MCF 10A (cell line): ENCODE measurements at regions not wholly inside any gene's neighbourhood (a gene's known extent, or its start where the extent isn't known, plus 50 kb on each side); places are given as distances from the start of the nearest gene placed in this dataset.

Source experiments
- BruUV-seq: library from RNA; stranded (reverse); fragments of 400-500 nt; replicated peaks from 2 replicates; lab custom pipeline; 2021; lab: Mats Ljungman, UMichigan
- CTCF ChIA-PET: fragments of 300-600 bp; sonication (Branson Sonifier 250); formaldehyde crosslinking; extraction: SDS; loops from one replicate; lab custom pipeline; 2021; ENCODE audit warnings: antibody characterized with exemption, inconsistent platforms; lab: Yijun Ruan, JAX
- POLR2A ChIA-PET: fragments of 300-600, 350-650 bp; sonication (Branson Sonifier 250); formaldehyde crosslinking; extraction: SDS; loops from one replicate; lab custom pipeline; 2020; ENCODE audit warnings: antibody characterized with exemption, inconsistent platforms; lab: Yijun Ruan, JAX
- DNase-seq: peaks from one replicate; pipeline ENCODE4 v3.0.0-alpha.2; 2018; ENCODE audit not compliant: unreplicated experiment
- H3K27ac Mint-ChIP-seq: one replicate; pipeline ENCODE4 v1.8.0; 2022; ENCODE audit warnings: mild to moderate bottlenecking, low read depth, mixed read lengths; ENCODE audit not compliant: unreplicated experiment
- H3K27me3 Mint-ChIP-seq: one replicate; pipeline ENCODE4 v1.8.0; 2022; ENCODE audit warnings: mixed read lengths; ENCODE audit not compliant: insufficient read depth, unreplicated experiment
- H3K36me3 Mint-ChIP-seq: one replicate; pipeline ENCODE4 v1.8.0; 2022; ENCODE audit warnings: mild to moderate bottlenecking, moderate library complexity, mixed read lengths; ENCODE audit not compliant: insufficient read depth, unreplicated experiment
- H3K4me1 Mint-ChIP-seq: one replicate; pipeline ENCODE4 v1.8.0; 2022; ENCODE audit warnings: mixed read lengths; ENCODE audit not compliant: insufficient read depth, unreplicated experiment
- H3K4me3 Mint-ChIP-seq: one replicate; pipeline ENCODE4 v1.8.0; 2022; ENCODE audit warnings: mild to moderate bottlenecking, moderate library complexity, mixed read lengths; ENCODE audit not compliant: unreplicated experiment
- H3K9me3 Mint-ChIP-seq: one replicate; pipeline ENCODE4 v1.8.0; 2022; ENCODE audit warnings: mixed read lengths; ENCODE audit not compliant: unreplicated experiment
- CTCF ChIP-seq: fragments of 200-600 bp; IDR thresholded peaks from one replicate; pipeline ENCODE4 v1.8.0; 2022; ENCODE audit warnings: antibody characterized with exemption, mild to moderate bottlenecking; ENCODE audit not compliant: unreplicated experiment
- intact Hi-C: fragments of 100-400 bp; cut with micrococcal nuclease; formaldehyde crosslinking; loops from 2 replicates; pipeline ENCODE4 v1.14.1; 2022

DNA sequence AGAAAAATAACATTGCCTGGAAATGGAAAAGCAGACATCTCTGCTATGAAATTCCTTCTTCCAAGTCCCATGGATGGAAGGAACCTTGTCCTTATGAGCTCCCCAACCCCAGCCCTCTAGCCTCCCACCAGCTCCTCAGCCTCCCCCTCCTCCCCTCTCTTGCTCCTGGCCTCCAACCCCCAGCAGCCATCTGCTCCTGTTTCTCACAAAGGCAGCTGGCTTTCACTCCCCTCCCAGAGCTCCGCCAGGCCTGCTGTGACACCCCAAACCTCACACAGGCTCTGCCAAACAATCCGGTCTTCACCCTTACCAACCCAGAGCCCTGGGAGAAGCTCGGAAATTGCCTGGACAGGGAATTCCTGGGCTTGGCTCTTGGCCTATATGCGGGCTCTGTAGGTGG, 69.2 kb downstream of the KLHDC7A start:
- Mint-ChIP-seq H3K27me3 (peaks cover 94% of the 10 kb centered on the region), H3K36me3 (no peaks in the 10 kb centered on the region), H3K27ac (no peak overlapping the region), H3K4me1 (no peaks in the 10 kb centered on the region), H3K4me3 (no peak overlapping the region), H3K9me3 (no peaks in the 10 kb centered on the region)
- TF ChIP-seq CTCF, result no peak
- ChIA-PET POLR2A (no interaction called here), CTCF (interaction anchor here (0.6 to 1.5 kb wide), 3 partner anchors 8 to 1212 kb away, joined by 3 to 5 read pairs (median 4); no protein-coding TSS in a partner anchor)
- DNase-seq, result no peak
- BruUV-seq, result no TSS peak
- intact Hi-C loops, result no loop called here

DNA sequence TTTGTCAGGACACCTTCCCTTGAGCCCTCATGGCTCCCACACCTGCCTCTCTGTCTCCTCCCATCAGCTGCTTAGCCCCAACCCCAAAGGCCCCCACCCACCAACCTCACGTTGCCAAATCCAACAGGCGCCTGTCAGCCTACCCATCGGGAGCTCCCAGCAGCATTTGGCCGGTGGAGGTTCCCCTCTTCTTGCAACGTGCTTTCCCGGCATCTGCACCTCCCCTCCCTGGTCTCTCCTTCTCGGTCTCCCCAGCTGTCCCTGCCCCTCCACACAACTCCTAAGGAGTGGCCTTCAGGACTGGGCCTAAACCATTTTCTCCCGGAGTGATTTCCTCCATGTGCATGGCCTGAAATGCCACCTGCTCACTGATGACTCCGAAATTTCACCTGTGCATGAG, 71.9 kb downstream of the KLHDC7A start:
- no peaks in the 10 kb centered on the region for H3K36me3 Mint-ChIP-seq
- no peak overlapping the region for H3K27ac Mint-ChIP-seq
- no TSS peak for BruUV-seq
- intact Hi-C loops, result no loop called here
- ChIA-PET CTCF (interaction anchor here (0.6 to 1.1 kb wide), 2 partner anchors 12 to 1004 kb away, joined by 3 to 4 read pairs; no protein-coding TSS in a partner anchor), POLR2A (no interaction called here)
- no peak for TF ChIP-seq CTCF
- no peak for DNase-seq
- H3K4me3 Mint-ChIP-seq, result no peak overlapping the region
- peaks cover 89% of the 10 kb centered on the region for H3K27me3 Mint-ChIP-seq
- H3K4me1 Mint-ChIP-seq, result no peaks in the 10 kb centered on the region
- H3K9me3 Mint-ChIP-seq, result no peaks in the 10 kb centered on the region

- BruUV-seq, result no TSS peak
- no peak for DNase-seq
- intact Hi-C loops, result no loop called here
- H3K27ac Mint-ChIP-seq, result no peak overlapping the region
- H3K4me3 Mint-ChIP-seq, result no peak overlapping the region
- ChIA-PET CTCF (interaction anchor here (0.6 to 2.1 kb wide), 4 partner anchors 9 to 1005 kb away, joined by 3 to 18 read pairs (median 4); no protein-coding TSS in a partner anchor), POLR2A (no interaction called here)
- no peak for TF ChIP-seq CTCF
- H3K9me3 Mint-ChIP-seq, result no peaks in the 10 kb centered on the region
- no peaks in the 10 kb centered on the region for H3K36me3 Mint-ChIP-seq
- H3K27me3 Mint-ChIP-seq, result peaks cover 89% of the 10 kb centered on the region
- H3K4me1 Mint-ChIP-seq, result no peaks in the 10 kb centered on the region
Observed at GRCh38 chr1:18553388-18553787, 72.7 kb downstream of the KLHDC7A start.

DNA sequence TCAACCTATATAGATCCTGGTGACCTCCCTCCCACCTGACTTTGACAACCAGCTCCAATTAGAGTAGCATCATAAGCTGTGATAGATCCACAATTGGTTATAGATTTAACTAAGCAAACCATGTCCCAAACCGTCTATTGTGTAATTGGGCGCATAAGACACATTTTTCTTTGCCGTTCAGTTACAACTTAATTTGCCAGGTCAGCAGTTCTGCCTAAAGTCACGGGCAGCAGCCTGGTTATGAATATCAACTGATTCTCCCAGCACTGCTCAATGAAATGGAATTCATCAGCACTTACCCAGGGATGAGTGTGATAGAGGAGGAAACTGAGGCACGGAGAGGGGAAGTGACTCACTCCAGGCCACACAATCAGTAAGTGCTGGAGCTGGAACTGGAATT, 73.4 kb downstream of the KLHDC7A start:
- POLR2A ChIA-PET, result no interaction called here
- H3K27ac Mint-ChIP-seq, result no peak overlapping the region
- BruUV-seq, result no TSS peak

More for the DNA sequence above, 73.4 kb downstream of the KLHDC7A start:
- Mint-ChIP-seq H3K9me3 (no peaks in the 10 kb centered on the region), H3K27me3 (peaks cover 89% of the 10 kb centered on the region), H3K4me1 (no peaks in the 10 kb centered on the region), H3K36me3 (no peaks in the 10 kb centered on the region), H3K4me3 (no peak overlapping the region)
- intact Hi-C loops, result no loop called here
- TF ChIP-seq CTCF, result no peak
- CTCF ChIA-PET, result interaction anchor here (2.1 kb wide), 1 partner anchor 28 kb away, joined by 18 read pairs; no protein-coding TSS in a partner anchor
- DNase-seq, result no peak
